ENCODE measurements at regions not wholly inside any gene's neighbourhood (a gene's known extent, or its start where the extent isn't known, plus 50 kb on each side); places are given as distances from the start of the nearest gene placed in this dataset.
A peak's percentile ranks its signal among the peaks of the same experiment; 100 is the strongest.

DNA sequence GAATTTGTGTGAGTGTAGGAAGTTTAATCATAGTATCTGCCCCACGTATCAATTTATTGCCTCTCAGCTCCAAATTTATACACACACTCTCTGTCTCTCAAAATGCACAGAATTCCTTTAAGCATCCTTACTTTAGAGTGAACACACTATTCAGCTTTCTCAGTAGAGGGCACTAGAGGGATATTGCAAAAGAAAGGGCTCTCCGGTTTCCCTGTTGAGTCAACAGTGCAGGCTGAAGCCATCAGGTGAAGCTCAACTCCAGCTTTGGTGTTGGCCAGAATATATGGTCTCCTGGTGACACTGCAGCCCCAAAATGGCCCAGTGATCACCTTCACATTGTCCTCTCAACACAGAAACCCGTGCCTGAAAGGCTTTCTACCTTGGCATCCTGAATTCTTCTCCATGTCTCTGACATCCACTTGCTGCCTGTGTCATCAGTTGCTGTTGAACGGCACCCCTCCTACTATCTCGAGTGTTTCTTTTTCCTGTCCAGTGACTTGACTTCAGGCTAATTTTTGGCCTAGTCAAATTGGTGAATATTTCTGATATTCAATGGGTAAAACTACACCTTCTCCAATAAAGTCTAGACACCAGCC is 670.5 kb downstream of the GABRG1 start:
- no peak for DNase-seq
- WGBS, 2 donors (ENCODE audit: low coverage in 1 of 2), result 8 to 36% methylated on average over 2 to 5 of the region's 5 CpGs
- intact Hi-C loops (cut with DNase I; ENCODE audit: low total_unique reads), result no loop called here
- in situ Hi-C loops (cut with MboI; ENCODE audit: low pct_ligation_motif_present in 1 of 4, low pct_unique_long_range_greater_than_20kb in 1 of 4, low sequenced_read_pairs in 3 of 4), result no loop called here
- Histone ChIP-seq H3K9me3 (no peaks in the 10 kb centered on the region), H3K27me3 (no peaks in the 10 kb centered on the region), H3K4me3 (no peak overlapping the region), H3K36me3 (no peaks in the 10 kb centered on the region), H3K4me1 (no peaks in the 10 kb centered on the region), H3K27ac (no peak overlapping the region)
- peak; percentile 27 to 46 (median 42) for TF ChIP-seq CTCF (IDR thresholded peaks at IDR 0.05)
- no peak for TF ChIP-seq EP300 (IDR thresholded peaks at IDR 0.05; ENCODE audit: low read depth)

DNA sequence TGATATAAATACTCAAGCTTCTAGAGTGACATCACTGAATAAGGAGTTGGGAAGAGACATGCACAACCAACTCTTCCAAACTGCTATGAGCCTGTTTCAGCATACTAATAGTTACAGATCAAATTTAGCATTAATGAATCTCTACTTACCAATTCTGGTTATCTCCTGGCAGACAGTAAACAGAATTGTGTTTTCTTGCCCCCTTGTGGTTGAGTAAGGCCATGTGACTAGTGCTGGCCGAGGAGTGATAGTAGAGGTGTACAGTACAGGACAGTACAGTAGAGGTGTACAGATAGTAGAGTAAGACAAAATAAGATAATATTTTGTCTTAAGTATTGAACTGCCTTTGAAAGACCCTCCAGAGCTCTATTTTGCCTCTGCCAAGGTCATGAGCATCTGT is 681.4 kb downstream of the GABRG1 start:
- Histone ChIP-seq H3K27ac (no peak overlapping the region), H3K4me1 (no peaks in the 10 kb centered on the region), H3K4me3 (no peak overlapping the region), H3K27me3 (no peaks in the 10 kb centered on the region), H3K36me3 (no peaks in the 10 kb centered on the region), H3K9me3 (no peaks in the 10 kb centered on the region)
- 64% methylated on average over 1 of the region's 1 CpG; no CpG with 5 or more reads in 1 of the 2 donors for WGBS, 2 donors (ENCODE audit: low coverage in 1 of 2)
- intact Hi-C loops (cut with DNase I; ENCODE audit: low total_unique reads) (no loop called here), in situ Hi-C loops (cut with MboI; ENCODE audit: low pct_ligation_motif_present in 1 of 4, low pct_unique_long_range_greater_than_20kb in 1 of 4, low sequenced_read_pairs in 3 of 4) (loop anchor here in 1 of 4 donors (25.0 kb wide), 1 partner anchor 680 kb away; no protein-coding TSS in a partner anchor)
- peak in 2 of 5 experiments; percentile 15 to 24 for TF ChIP-seq CTCF (IDR thresholded peaks at IDR 0.05)
- TF ChIP-seq POLR2A (IDR thresholded peaks at IDR 0.05), result no peak
- no peak for TF ChIP-seq EP300 (IDR thresholded peaks at IDR 0.05; ENCODE audit: low read depth)
- no peak for TF ChIP-seq POLR2AphosphoS5 (IDR thresholded peaks at IDR 0.05)
- DNase-seq, result no peak

GRCh38 chr4:45438047-45438446 is 685.8 kb downstream of the GABRG1 start:
- DNase-seq, result no peak
- Histone ChIP-seq H3K4me1 (no peaks in the 10 kb centered on the region), H3K27ac (no peak overlapping the region), H3K4me3 (no peak overlapping the region), H3K27me3 (no peaks in the 10 kb centered on the region), H3K9me3 (no peaks in the 10 kb centered on the region), H3K36me3 (no peaks in the 10 kb centered on the region)
- intact Hi-C loops (cut with DNase I; ENCODE audit: low total_unique reads), result no loop called here
- WGBS, 2 donors (ENCODE audit: low coverage in 1 of 2), result 30 to 38% methylated on average over 2 of the region's 2 CpGs
- TF ChIP-seq POLR2AphosphoS5 (IDR thresholded peaks at IDR 0.05), result no peak
- TF ChIP-seq POLR2A (IDR thresholded peaks at IDR 0.05), result no peak
- TF ChIP-seq EP300 (IDR thresholded peaks at IDR 0.05; ENCODE audit: low read depth), result no peak
- TF ChIP-seq CTCF (IDR thresholded peaks at IDR 0.05), result no peak
- in situ Hi-C loops (cut with MboI; ENCODE audit: low pct_ligation_motif_present in 1 of 4, low pct_unique_long_range_greater_than_20kb in 1 of 4, low sequenced_read_pairs in 3 of 4), result loop anchor here in 1 of 4 donors (25.0 kb wide), 1 partner anchor 676 kb away; no protein-coding TSS in a partner anchor

DNA sequence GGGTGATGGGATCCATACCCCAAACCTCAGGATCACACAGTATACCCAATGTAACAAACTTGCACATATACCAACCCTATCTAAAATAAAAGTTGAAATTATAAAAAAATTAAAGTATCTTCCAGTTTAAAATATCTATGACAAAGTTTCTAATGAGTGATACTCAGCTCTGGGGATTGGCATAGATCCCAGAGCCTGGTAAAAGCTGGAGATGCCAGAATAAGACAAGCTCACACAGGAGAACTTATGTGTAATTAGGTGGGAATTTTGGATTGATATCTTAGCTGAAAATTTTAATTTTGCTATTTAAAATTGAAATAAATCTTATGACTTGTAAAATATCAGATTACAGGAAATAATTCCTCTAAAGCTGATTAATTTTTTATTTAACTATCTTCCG is 686.5 kb downstream of the GABRG1 start:
- Histone ChIP-seq H3K4me3 (no peak overlapping the region), H3K36me3 (no peaks in the 10 kb centered on the region), H3K27me3 (no peaks in the 10 kb centered on the region), H3K9me3 (no peaks in the 10 kb centered on the region), H3K4me1 (no peaks in the 10 kb centered on the region), H3K27ac (no peak overlapping the region)
- TF ChIP-seq CTCF (IDR thresholded peaks at IDR 0.05) (no peak), POLR2AphosphoS5 (IDR thresholded peaks at IDR 0.05) (no peak), EP300 (IDR thresholded peaks at IDR 0.05; ENCODE audit: low read depth) (no peak), POLR2A (IDR thresholded peaks at IDR 0.05) (no peak)
- no peak for DNase-seq
- 88 to 100% methylated on average over 1 of the region's 1 CpG for WGBS, 2 donors (ENCODE audit: low coverage in 1 of 2)
- in situ Hi-C loops (cut with MboI; ENCODE audit: low pct_ligation_motif_present in 1 of 4, low pct_unique_long_range_greater_than_20kb in 1 of 4, low sequenced_read_pairs in 3 of 4) (loop anchor here in 1 of 4 donors (25.0 kb wide), 1 partner anchor 675 kb away; no protein-coding TSS in a partner anchor), intact Hi-C loops (cut with DNase I; ENCODE audit: low total_unique reads) (no loop called here)
